ENCODE measurements at regions not wholly inside any gene's neighbourhood (a gene's known extent, or its start where the extent isn't known, plus 50 kb on each side); places are given as distances from the start of the nearest gene placed in this dataset.

DNA sequence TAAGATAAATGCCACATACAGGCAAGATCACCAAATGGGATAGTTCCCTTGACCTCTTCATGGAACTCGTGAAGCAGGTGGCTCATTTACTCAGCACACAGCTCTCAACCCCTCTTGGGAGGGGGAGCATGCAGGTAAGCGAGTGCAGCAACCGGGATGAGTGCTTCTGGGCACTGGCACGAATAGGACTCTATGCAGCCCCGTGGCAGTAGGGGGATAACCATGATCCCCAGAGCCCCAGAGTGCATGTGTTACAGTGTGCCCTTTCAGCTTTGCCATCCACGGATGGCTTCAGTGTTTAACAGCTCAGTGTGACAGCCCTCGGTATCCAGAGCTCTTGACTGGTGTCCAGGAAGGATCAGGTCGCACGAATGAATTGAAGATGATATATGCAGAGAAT lies 1187.1 kb downstream of the CDH9 start:
- TF ChIP-seq EP300 (IDR thresholded peaks at IDR 0.05; ENCODE audit: borderline replicate concordance in 1 of 2, control insufficient read depth in 1 of 2, low read depth in 2 of 2, low read length in 2 of 2) = no peak
- TF ChIP-seq CBX5 (IDR thresholded peaks at IDR 0.05; ENCODE audit: low read depth) = no peak
- TF ChIP-seq, protein P1, sequence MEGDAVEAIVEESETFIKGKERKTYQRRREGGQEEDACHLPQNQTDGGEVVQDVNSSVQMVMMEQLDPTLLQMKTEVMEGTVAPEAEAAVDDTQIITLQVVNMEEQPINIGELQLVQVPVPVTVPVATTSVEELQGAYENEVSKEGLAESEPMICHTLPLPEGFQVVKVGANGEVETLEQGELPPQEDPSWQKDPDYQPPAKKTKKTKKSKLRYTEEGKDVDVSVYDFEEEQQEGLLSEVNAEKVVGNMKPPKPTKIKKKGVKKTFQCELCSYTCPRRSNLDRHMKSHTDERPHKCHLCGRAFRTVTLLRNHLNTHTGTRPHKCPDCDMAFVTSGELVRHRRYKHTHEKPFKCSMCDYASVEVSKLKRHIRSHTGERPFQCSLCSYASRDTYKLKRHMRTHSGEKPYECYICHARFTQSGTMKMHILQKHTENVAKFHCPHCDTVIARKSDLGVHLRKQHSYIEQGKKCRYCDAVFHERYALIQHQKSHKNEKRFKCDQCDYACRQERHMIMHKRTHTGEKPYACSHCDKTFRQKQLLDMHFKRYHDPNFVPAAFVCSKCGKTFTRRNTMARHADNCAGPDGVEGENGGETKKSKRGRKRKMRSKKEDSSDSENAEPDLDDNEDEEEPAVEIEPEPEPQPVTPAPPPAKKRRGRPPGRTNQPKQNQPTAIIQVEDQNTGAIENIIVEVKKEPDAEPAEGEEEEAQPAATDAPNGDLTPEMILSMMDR (IDR thresholded peaks at IDR 0.05 in 2 of 3, conservative IDR thresholded peaks at IDR 0.05 in 1 of 3; ENCODE audit: control insufficient read depth in 2 of 3, extremely low read depth in 1 of 3, insufficient read depth in 1 of 3, low read depth in 3 of 3, low read length in 3 of 3) = no peak
- no peak for TF ChIP-seq BHLHE40 (IDR thresholded peaks at IDR 0.05; ENCODE audit: borderline replicate concordance in 1 of 2, low read depth in 2 of 2, low read length in 1 of 2)
- TF ChIP-seq NFIC (IDR thresholded peaks at IDR 0.05; ENCODE audit: low read depth, low read length) = no peak
- TF ChIP-seq ZNF274 (IDR thresholded peaks at IDR 0.05; ENCODE audit: insufficient read depth, insufficient read length) = no peak
- no peak for TF ChIP-seq EZH2 (IDR thresholded peaks at IDR 0.05; ENCODE audit: borderline replicate concordance, control insufficient read depth, low read depth, low read length)
- TF ChIP-seq, protein P2, sequence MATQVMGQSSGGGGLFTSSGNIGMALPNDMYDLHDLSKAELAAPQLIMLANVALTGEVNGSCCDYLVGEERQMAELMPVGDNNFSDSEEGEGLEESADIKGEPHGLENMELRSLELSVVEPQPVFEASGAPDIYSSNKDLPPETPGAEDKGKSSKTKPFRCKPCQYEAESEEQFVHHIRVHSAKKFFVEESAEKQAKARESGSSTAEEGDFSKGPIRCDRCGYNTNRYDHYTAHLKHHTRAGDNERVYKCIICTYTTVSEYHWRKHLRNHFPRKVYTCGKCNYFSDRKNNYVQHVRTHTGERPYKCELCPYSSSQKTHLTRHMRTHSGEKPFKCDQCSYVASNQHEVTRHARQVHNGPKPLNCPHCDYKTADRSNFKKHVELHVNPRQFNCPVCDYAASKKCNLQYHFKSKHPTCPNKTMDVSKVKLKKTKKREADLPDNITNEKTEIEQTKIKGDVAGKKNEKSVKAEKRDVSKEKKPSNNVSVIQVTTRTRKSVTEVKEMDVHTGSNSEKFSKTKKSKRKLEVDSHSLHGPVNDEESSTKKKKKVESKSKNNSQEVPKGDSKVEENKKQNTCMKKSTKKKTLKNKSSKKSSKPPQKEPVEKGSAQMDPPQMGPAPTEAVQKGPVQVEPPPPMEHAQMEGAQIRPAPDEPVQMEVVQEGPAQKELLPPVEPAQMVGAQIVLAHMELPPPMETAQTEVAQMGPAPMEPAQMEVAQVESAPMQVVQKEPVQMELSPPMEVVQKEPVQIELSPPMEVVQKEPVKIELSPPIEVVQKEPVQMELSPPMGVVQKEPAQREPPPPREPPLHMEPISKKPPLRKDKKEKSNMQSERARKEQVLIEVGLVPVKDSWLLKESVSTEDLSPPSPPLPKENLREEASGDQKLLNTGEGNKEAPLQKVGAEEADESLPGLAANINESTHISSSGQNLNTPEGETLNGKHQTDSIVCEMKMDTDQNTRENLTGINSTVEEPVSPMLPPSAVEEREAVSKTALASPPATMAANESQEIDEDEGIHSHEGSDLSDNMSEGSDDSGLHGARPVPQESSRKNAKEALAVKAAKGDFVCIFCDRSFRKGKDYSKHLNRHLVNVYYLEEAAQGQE (IDR thresholded peaks at IDR 0.05; ENCODE audit: low read depth, low read length) = no peak
